Adrenal gland (tissue), 5 donors: ENCODE measurements at regions not wholly inside any gene's neighbourhood (a gene's known extent, or its start where the extent isn't known, plus 50 kb on each side); places are given as distances from the start of the nearest gene placed in this dataset.

Source experiments
- POLR2A ChIP-seq, 2 donors: fragments of 450-650 bp; IDR thresholded peaks; one replicate each; pipeline ENCODE4 v1.6.1; 2017; ENCODE audit warnings: antibody characterized with exemption in 2 of 2, mild to moderate bottlenecking in 2 of 2, moderate library complexity in 1 of 2
- TF ChIP-seq, protein P1 (sequence below), 6 experiments: fragments of 450-650 bp in 4 of 6; fragments of 200-600 bp in 2 of 6; sonication (generic) in 1 of 6; IDR thresholded peaks; 1 replicate in 5 of 6; 2 replicates in 1 of 6; pipeline versions ENCODE4 v1.5.1 to v1.8.0; 2016 to 2021; ENCODE audit warnings: antibody characterized with exemption in 6 of 6, mild to moderate bottlenecking in 2 of 6, moderate library complexity in 1 of 6
- donor health status: DM: no; HTN: no; CAD: no.

DNA sequence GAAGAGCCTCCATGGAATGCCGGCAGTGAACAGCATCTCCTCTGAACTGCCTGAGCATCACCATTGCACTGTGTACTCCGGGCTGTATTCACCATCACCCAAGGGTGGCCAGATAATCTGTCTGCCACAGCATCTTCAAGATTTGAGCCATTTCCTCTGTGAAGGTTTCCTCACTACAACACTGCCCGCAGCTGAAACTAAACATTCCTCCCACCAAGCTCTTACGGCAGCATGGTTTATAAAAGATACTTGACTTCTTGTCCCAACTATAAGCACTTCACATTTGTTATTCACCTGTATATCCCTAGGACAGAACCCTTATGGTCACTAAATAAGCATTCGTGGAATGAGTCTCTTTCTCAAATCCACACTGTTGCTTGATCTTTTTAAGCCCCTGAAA is 125.9 kb downstream of the SST start:
- TF ChIP-seq, protein P1, sequence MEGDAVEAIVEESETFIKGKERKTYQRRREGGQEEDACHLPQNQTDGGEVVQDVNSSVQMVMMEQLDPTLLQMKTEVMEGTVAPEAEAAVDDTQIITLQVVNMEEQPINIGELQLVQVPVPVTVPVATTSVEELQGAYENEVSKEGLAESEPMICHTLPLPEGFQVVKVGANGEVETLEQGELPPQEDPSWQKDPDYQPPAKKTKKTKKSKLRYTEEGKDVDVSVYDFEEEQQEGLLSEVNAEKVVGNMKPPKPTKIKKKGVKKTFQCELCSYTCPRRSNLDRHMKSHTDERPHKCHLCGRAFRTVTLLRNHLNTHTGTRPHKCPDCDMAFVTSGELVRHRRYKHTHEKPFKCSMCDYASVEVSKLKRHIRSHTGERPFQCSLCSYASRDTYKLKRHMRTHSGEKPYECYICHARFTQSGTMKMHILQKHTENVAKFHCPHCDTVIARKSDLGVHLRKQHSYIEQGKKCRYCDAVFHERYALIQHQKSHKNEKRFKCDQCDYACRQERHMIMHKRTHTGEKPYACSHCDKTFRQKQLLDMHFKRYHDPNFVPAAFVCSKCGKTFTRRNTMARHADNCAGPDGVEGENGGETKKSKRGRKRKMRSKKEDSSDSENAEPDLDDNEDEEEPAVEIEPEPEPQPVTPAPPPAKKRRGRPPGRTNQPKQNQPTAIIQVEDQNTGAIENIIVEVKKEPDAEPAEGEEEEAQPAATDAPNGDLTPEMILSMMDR (IDR thresholded peaks at IDR 0.05): no peak
- TF ChIP-seq POLR2A (IDR thresholded peaks at IDR 0.05): no peak
